ENCODE measurements at regions not wholly inside any gene's neighbourhood (a gene's known extent, or its start where the extent isn't known, plus 50 kb on each side); places are given as distances from the start of the nearest gene placed in this dataset.

- TF ChIP-seq TSHZ2 (CRISPR knock-in tag; IDR thresholded peaks at IDR 0.05) (no peak), CSRNP3 (CRISPR knock-in tag; IDR thresholded peaks at IDR 0.05) (no peak)
These were observed 123.7 kb downstream of the CBLL2 start (continued) for GRCh38 chrX:22396408-22396807.

- no peak for TF ChIP-seq CSRNP3 (CRISPR knock-in tag; IDR thresholded peaks at IDR 0.05)
- no peak for TF ChIP-seq GLIS3 (CRISPR knock-in tag; IDR thresholded peaks at IDR 0.05)
- TF ChIP-seq ARNTL (CRISPR knock-in tag; IDR thresholded peaks at IDR 0.05; ENCODE audit: borderline replicate concordance, low read depth): no peak
- no peak for TF ChIP-seq TCF4 (CRISPR knock-in tag; IDR thresholded peaks at IDR 0.05; ENCODE audit: borderline replicate concordance)
- TF ChIP-seq ZNF565 (CRISPR knock-in tag; conservative IDR thresholded peaks at IDR 0.05; ENCODE audit: low read depth): no peak
- TF ChIP-seq CSDC2 (CRISPR knock-in tag; IDR thresholded peaks at IDR 0.05): no peak
- TF ChIP-seq ISL1 (CRISPR knock-in tag; IDR thresholded peaks at IDR 0.05): no peak
- no peak for TF ChIP-seq RARB (CRISPR knock-in tag; IDR thresholded peaks at IDR 0.05)
- no peak for TF ChIP-seq ZFP30 (CRISPR knock-in tag; IDR thresholded peaks at IDR 0.05)
- no peak for TF ChIP-seq ZC3H10 (CRISPR knock-in tag; IDR thresholded peaks at IDR 0.05)
- no peak for TF ChIP-seq OSR1 (CRISPR knock-in tag; IDR thresholded peaks at IDR 0.05)
- no peak for TF ChIP-seq POU6F1 (CRISPR knock-in tag; IDR thresholded peaks at IDR 0.05; ENCODE audit: borderline replicate concordance, low read depth)
- TF ChIP-seq BACH2 (CRISPR knock-in tag; IDR thresholded peaks at IDR 0.05; ENCODE audit: borderline replicate concordance): no peak
- no peak for TF ChIP-seq ZFP3 (CRISPR knock-in tag; IDR thresholded peaks at IDR 0.05)
- TF ChIP-seq TSHZ2 (CRISPR knock-in tag; IDR thresholded peaks at IDR 0.05): no peak
- no peak for TF ChIP-seq TOX (CRISPR knock-in tag; IDR thresholded peaks at IDR 0.05; ENCODE audit: borderline replicate concordance)
- TF ChIP-seq ZNF8 (CRISPR knock-in tag; IDR thresholded peaks at IDR 0.05): no peak
- no peak for TF ChIP-seq CREB5 (CRISPR knock-in tag; IDR thresholded peaks at IDR 0.05; ENCODE audit: low read depth)
- no peak for TF ChIP-seq PPARA (CRISPR knock-in tag; IDR thresholded peaks at IDR 0.05; ENCODE audit: borderline replicate concordance)
- TF ChIP-seq ESRRG (CRISPR knock-in tag; IDR thresholded peaks at IDR 0.05): no peak
- ATAC-seq: no peak
These were observed 124.9 kb downstream of the CBLL2 start for GRCh38 chrX:22397566-22397965.
